ENCODE measurements at regions not wholly inside any gene's neighbourhood (a gene's known extent, or its start where the extent isn't known, plus 50 kb on each side); places are given as distances from the start of the nearest gene placed in this dataset.

- H3K9me3 ChIP-seq = peaks cover 0 to 5% (median 2%) of the 10 kb centered on the region in 4 donors
- no peak overlapping the region for H3K4me3 ChIP-seq
- no peaks in the 10 kb centered on the region for H3K4me1 ChIP-seq
- no peaks in the 10 kb centered on the region for H3K27me3 ChIP-seq
- H3K36me3 ChIP-seq = no peaks in the 10 kb centered on the region
- no peak for DNase-seq
- WGBS, 2 donors = 82 to 84% methylated on average over 8 to 17 of the region's 17 CpGs
- TF ChIP-seq POLR2AphosphoS5 (IDR thresholded peaks at IDR 0.05) (no peak), POLR2A (IDR thresholded peaks at IDR 0.05) (no peak), EP300 (IDR thresholded peaks at IDR 0.05) (no peak), CTCF (IDR thresholded peaks at IDR 0.05) (no peak)
- ATAC-seq (ENCODE audit: low FRiP score in 2 of 2) = no peak
- H3K27ac ChIP-seq = no peak overlapping the region
These were observed 434.2 kb upstream of the MYT1L start for GRCh38 chr2:2765176-2765800.

- no peaks in the 10 kb centered on the region for H3K4me1 ChIP-seq
- H3K27ac ChIP-seq = no peak overlapping the region
- H3K36me3 ChIP-seq = no peaks in the 10 kb centered on the region
- WGBS, 2 donors = 89 to 93% methylated on average over 14 to 18 of the region's 18 CpGs
- H3K4me3 ChIP-seq = no peak overlapping the region
- TF ChIP-seq EP300 (IDR thresholded peaks at IDR 0.05) (no peak), POLR2AphosphoS5 (IDR thresholded peaks at IDR 0.05) (no peak), CTCF (IDR thresholded peaks at IDR 0.05) (no peak), POLR2A (IDR thresholded peaks at IDR 0.05) (no peak)
- no peak for ATAC-seq (ENCODE audit: low FRiP score in 2 of 2)
- peaks cover 0 to 5% (median 2%) of the 10 kb centered on the region in 4 donors for H3K9me3 ChIP-seq
- no peak for DNase-seq
- H3K27me3 ChIP-seq = no peaks in the 10 kb centered on the region
These were observed 433.7 kb upstream of the MYT1L start for GRCh38 chr2:2764739-2765138.

- ATAC-seq (ENCODE audit: low FRiP score in 2 of 2) (no peak), DNase-seq (no peak)
- no peak overlapping the region for H3K27ac ChIP-seq
- no peaks in the 10 kb centered on the region for H3K27me3 ChIP-seq
- H3K36me3 ChIP-seq = no peaks in the 10 kb centered on the region
- H3K9me3 ChIP-seq = peaks cover 0 to 5% (median 2%) of the 10 kb centered on the region in 4 donors
- no peaks in the 10 kb centered on the region for H3K4me1 ChIP-seq
- WGBS, 2 donors = 71 to 95% methylated on average over 3 to 4 of the region's 5 CpGs
- TF ChIP-seq POLR2AphosphoS5 (IDR thresholded peaks at IDR 0.05) (no peak), CTCF (IDR thresholded peaks at IDR 0.05) (no peak), POLR2A (IDR thresholded peaks at IDR 0.05) (no peak), EP300 (IDR thresholded peaks at IDR 0.05) (no peak)
- H3K4me3 ChIP-seq = no peak overlapping the region
These were observed 432.9 kb upstream of the MYT1L start for GRCh38 chr2:2764001-2764355.

GRCh38 chr2:2763351-2764000, 432.4 kb upstream of the MYT1L start:
- Histone ChIP-seq H3K4me1 (no peaks in the 10 kb centered on the region), H3K9me3 (peaks cover 0 to 5% (median 2%) of the 10 kb centered on the region in 4 donors), H3K27me3 (no peaks in the 10 kb centered on the region), H3K27ac (no peak overlapping the region), H3K36me3 (no peaks in the 10 kb centered on the region), H3K4me3 (no peak overlapping the region)
- 77 to 86% methylated on average over 16 to 25 of the region's 25 CpGs for WGBS, 2 donors
- no peak for ATAC-seq (ENCODE audit: low FRiP score in 2 of 2)
- TF ChIP-seq EP300 (IDR thresholded peaks at IDR 0.05) (no peak), POLR2A (IDR thresholded peaks at IDR 0.05) (no peak), POLR2AphosphoS5 (IDR thresholded peaks at IDR 0.05) (no peak), CTCF (IDR thresholded peaks at IDR 0.05) (no peak)
- no peak for DNase-seq

- Histone ChIP-seq H3K4me3 (no peak overlapping the region), H3K36me3 (no peaks in the 10 kb centered on the region), H3K9me3 (peaks cover 0 to 5% (median 2%) of the 10 kb centered on the region in 4 donors), H3K27ac (no peak overlapping the region), H3K4me1 (no peaks in the 10 kb centered on the region), H3K27me3 (no peaks in the 10 kb centered on the region)
- ATAC-seq (ENCODE audit: low FRiP score in 2 of 2) (no peak), DNase-seq (no peak)
- TF ChIP-seq POLR2AphosphoS5 (IDR thresholded peaks at IDR 0.05) (no peak), EP300 (IDR thresholded peaks at IDR 0.05) (no peak), CTCF (IDR thresholded peaks at IDR 0.05) (no peak), POLR2A (IDR thresholded peaks at IDR 0.05) (no peak)
- 80 to 84% methylated on average over 6 to 11 of the region's 11 CpGs for WGBS, 2 donors
These were observed 431.8 kb upstream of the MYT1L start for GRCh38 chr2:2762913-2763312.
